GM03348 (cell line): ENCODE measurements at regions not wholly inside any gene's neighbourhood (a gene's known extent, or its start where the extent isn't known, plus 50 kb on each side); places are given as distances from the start of the nearest gene placed in this dataset.
"Not testable (repeated sequence)": the region's sequence is repeated elsewhere in the genome, so short reads cannot be mapped to it uniquely, and the experiment has no call there.

Experiments
- DNase-seq: peaks from one replicate; pipeline ENCODE4 v3.0.0; 2012; ENCODE audit warnings: low spot score

GRCh38 chr12:131455581-131456110 lies 255.2 kb upstream of the SFSWAP start:
- no peak for DNase-seq

DNA sequence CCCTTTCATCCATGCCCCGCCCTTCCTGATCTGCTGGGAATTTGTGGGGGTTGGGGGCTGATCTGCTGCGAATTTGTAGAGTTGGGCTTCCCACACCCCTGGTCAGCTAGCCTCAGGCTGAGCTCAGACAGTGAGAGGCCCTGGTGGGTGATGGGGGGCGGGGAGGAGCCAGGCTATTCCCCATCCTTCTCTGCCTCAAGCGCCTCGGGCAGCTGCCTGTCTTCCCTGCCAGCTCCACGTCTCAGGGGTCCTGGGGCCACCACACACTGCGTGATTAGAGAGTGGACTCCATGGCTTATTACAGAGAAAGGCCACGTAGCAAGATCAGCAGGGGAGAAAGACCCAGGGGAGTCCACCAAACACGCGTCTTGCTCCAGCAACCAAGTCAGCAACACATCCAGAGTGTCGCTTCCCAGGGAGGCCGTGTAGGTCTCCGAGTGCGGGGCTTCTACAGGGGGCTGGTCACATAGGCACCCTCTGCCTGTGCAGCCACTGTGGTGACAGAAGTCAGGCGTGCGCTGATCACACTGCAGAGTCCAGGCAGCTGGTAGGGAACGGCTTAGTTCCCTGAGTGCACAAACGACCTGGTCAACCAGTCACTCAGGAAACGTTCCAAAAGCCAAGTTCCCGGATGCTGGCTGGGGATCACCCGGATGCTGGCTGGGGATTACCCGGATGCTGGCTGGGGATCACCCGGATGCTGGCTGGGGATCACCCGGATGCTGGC lies 254.4 kb upstream of the SFSWAP start:
- no peak for DNase-seq

GRCh38 chr12:131457028-131457310 lies 253.9 kb upstream of the SFSWAP start:
- no peak for DNase-seq

DNA sequence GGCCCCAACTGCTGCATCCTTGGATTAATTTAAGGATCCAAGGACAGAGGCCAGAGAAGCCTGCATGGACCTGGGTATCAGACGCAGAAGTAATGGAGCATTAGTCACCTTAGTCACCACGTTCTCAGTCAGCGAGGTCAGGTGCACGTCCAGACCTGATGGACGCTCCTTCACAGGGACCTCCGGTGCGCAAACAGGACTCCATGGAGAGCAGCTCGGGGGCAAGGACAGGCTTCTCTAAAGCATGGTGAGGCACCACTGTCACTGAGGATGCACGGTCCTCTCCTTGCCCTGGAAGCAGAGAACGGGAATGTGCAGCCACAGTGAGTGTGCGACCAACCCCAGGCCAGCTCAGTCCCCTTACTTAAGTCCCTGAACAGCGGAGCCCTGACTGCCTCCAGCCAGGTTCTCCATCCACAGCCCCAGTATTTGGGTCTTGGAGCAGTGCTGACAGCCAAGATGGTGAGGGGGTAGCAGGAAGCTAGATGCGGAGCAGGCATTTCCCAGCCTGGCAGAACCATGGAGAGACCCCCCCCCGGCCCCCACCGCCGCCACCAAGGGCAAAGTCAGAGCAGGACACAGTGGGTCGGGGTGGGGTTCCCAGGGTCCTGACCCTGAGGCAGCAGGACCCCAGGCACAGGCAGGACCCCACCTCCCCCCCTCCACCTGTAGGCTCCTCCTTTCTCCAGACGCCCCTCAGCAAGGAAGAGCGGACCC lies 253.4 kb upstream of the SFSWAP start:
- DNase-seq, result no peak

- DNase-seq, result no peak
Observed at GRCh38 chr12:131458048-131458374, 252.9 kb upstream of the SFSWAP start.

- no peak for DNase-seq
Observed at GRCh38 chr12:131458931-131459772, 251.7 kb upstream of the SFSWAP start.

DNA sequence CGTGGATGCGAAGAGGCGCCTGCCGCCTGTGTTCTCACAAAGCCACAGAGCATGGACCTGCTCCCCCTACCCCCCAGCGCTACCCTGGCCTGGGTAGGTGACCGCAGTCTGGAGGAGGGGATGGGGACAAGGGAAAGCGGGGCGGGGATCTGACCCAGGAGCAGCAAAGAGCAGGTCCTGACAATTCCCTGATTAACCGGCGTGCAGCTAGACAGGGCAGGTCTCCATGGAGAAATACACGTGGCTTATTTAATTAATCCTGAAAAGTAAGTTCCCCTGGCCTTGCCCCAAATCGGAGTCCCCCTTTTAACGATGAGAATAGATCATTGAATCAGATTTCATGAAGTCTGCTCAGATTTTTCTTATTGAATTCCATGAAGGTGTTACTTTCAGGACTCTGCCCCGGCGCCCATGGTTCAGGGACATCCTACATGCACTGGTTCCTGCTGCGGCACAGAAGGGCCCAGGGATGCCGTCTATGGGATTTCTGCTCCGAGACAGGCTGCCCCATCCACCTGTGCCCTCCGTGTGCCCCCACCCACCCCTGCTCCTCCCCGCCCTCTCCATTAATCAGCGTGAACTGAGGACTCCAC lies 251.0 kb upstream of the SFSWAP start:
- no peak for DNase-seq

DNA sequence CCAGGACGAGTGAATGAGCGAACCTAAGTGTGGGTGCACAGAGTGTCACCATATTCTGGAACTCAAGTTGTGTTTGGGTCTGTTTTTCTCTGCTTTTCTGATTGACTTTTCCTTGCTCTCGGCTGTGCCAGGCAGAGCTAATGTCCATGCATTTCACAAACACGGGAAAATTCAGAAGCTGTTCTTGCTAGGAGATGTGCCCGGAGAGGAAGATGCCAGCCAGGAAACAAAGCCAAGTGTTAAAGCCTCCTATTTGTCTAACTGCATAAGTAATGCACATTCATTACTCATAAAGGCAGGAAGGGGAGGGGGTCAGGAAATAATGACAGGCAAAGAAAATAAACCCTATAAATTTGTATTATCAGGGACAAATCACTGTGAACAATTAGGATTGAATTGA lies 250.4 kb upstream of the SFSWAP start:
- DNase-seq, result no peak

- no peak for DNase-seq
Observed at GRCh38 chr12:131461096-131461495, 249.8 kb upstream of the SFSWAP start.

DNA sequence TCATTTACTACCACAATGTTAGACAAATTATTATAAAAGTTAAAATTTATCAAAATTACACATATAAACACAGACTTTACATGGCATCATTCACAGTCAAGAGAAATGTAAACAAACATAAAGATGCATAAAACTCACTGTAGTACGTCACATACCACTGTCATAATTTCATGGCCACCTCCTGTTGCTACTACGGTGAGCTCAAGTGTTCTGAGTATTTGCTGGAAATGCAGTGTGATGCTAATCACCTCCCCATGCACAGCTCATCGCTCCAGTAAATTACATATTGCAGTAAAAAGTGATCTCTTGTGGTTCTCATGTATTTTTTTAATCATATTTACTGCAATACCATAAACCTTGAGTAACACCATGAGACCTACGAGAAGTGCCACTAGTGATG lies 247.7 kb upstream of the SFSWAP start:
- no peak for DNase-seq

DNA sequence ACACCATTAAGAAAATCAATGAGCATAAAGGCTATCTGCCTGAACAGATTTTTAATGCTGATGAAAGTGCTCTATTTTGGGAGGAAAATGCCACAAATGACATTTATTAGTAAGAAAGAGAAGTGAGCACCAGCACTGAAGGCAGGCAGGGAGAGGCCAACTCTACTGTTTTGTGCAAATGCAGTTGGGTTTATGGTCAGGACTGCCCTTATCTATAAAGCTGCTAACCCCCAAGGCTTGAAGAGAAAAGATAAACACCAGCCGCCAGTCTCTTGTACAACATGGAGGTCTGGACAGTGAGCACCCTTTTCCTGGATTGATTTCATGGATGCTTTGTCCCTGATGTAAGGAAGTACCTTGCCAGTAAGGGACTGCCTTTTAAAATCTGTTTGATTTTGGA lies 246.8 kb upstream of the SFSWAP start:
- DNase-seq, result no peak

GRCh38 chr12:131466306-131466705 lies 244.6 kb upstream of the SFSWAP start:
- DNase-seq, result no peak

- no peak for DNase-seq
Observed at GRCh38 chr12:131466932-131467331, 244.0 kb upstream of the SFSWAP start.

GRCh38 chr12:131468206-131468605 lies 242.7 kb upstream of the SFSWAP start:
- no peak for DNase-seq

GRCh38 chr12:131469945-131470344 lies 240.9 kb upstream of the SFSWAP start:
- not testable (repeated sequence) for DNase-seq

- DNase-seq, result no peak
Observed at GRCh38 chr12:131471271-131471905, 239.5 kb upstream of the SFSWAP start.

- no peak for DNase-seq
Observed at GRCh38 chr12:131471946-131472732, 238.8 kb upstream of the SFSWAP start.

DNA sequence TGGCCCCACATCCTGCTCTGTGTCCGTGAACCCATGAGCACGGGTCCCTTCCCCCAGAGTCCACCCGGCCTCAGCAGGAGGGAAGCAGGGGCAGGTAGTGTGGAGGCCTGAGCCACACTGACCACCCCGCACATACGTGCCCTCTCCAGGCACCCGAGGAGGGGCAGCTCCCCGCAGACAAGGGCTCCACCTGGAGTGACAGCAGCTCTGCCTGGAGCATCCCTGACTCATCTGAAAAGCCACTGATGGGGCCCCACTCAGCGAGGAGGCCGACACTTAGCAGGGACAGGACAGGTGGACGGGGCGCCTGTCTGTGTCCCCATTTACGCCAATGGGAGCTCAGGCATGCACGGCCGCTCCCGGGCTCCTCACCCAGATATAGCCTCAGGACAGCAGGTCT lies 237.6 kb upstream of the SFSWAP start:
- DNase-seq, result no peak

DNA sequence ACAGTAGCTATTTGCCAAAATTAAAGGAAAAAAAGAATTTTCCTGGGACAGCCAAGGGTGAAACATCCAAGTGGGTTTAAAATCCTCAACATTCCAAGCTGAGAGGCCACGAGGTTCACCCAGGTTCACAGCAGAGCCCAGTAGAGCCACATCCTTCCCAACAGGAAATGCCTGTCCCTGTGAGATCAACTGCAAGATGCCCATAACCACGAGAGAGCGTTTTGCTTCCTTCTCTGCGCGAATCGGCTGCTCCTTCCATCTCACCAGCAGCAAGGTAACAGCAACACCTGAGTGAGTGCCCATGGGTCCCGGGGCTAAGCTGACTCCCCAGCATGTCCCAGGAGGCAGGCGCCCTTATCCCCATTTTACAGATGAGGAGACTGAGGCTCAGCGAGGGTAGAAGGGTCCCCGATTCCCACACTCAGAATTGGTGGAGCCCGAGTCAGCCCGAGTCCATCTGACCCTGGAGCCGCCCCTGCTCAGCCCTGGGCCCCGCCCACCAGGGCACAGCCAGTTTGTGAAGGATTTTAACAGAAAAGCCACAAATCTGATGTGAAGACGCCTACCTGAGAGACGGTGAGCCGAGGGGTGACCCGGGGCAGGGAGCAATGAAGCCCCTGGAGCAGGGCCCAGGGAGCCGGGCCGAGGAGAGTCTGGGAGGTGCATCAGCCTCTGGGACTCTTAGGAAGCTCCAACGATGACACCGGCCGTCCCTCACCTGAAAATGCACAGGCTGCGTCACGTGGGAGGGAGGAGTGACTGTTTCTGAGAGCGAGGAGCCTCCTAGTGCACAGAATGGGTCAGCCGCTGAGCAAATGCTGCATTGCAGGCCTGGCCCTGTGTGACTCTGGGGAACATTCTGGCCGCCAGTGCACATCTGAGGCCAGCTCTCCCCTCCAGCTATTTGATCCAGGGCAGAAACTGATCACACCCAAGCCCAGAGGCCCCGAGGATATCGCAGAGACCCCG lies 236.9 kb upstream of the SFSWAP start:
- DNase-seq, result no peak

GRCh38 chr12:131475012-131475411 lies 235.9 kb upstream of the SFSWAP start:
- not testable (repeated sequence) for DNase-seq
